GM21367 (cell line): ENCODE measurements at regions not wholly inside any gene's neighbourhood (a gene's known extent, or its start where the extent isn't known, plus 50 kb on each side); places are given as distances from the start of the nearest gene placed in this dataset.

Source experiments
- ATAC-seq: cut with Tn5 transposase; IDR thresholded peaks from one replicate; pipeline ENCODE4 v1.9.1; 2021; ENCODE audit not compliant: unreplicated experiment

GRCh38 chr2:195500879-195501278 lies 156.1 kb upstream of the SLC39A10 start:
- no peak for ATAC-seq

DNA sequence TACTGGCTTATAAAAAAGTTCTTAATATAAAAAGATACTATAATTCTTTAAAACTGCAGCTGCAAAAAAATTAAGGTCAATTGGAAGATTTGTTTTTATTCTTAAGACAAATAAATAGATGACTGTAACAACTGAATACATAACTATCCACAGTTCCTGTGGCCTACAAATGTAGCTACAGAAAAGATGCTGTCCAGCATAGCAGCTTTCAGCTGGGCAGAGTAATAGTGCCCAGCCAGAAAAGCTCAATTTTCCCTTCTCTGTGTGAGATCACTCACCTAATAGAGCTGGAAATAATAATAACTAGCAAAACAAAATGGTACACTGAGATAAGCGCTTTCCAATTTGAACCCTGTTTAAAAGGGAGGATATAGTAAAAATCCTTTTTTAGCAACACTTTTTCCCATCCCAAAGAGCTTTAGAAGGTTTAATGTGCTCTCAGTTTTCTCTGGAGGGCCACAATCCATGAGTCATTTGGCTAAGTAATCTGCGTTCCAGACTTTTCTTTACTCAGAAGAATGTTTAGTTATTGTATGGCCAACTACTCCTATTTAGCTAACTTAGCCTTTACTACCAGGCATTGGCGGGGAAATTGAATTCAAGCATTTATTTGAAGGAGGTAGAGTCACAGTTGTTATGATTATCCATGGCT lies 158.1 kb upstream of the SLC39A10 start:
- ATAC-seq, result no peak

GRCh38 chr2:195498176-195498575 lies 158.8 kb upstream of the SLC39A10 start:
- ATAC-seq, result peak; percentile 66

GRCh38 chr2:195496991-195497390 lies 160.0 kb upstream of the SLC39A10 start:
- no peak for ATAC-seq

- ATAC-seq, result no peak
These were observed 161.1 kb upstream of the SLC39A10 start for GRCh38 chr2:195495966-195496365.

GRCh38 chr2:195495351-195495750 lies 161.7 kb upstream of the SLC39A10 start:
- no peak for ATAC-seq

GRCh38 chr2:195494451-195494850 lies 162.6 kb upstream of the SLC39A10 start:
- ATAC-seq, result no peak

GRCh38 chr2:195493416-195493815 lies 163.6 kb upstream of the SLC39A10 start:
- no peak for ATAC-seq

DNA sequence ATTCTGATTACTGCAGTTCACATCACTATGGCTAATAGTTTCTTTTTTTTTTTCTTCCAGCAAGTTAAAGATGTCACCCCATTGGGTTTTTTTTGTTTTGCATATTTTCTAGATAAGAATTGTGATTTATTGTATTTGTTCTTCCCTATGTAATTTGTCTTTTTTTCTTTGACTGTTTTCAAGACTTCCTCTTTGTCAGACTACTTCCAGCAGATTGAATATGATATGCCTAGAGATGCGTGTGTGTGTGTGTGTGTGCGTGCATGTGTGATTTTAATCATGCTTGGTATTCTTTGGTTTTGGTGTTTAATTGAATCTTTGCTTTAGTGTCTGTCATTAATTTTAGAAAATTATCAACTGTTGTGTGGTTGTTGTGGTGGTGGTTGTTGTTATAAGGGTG lies 166.7 kb upstream of the SLC39A10 start:
- no peak for ATAC-seq

GRCh38 chr2:195489101-195489500 lies 167.9 kb upstream of the SLC39A10 start:
- ATAC-seq, result no peak

DNA sequence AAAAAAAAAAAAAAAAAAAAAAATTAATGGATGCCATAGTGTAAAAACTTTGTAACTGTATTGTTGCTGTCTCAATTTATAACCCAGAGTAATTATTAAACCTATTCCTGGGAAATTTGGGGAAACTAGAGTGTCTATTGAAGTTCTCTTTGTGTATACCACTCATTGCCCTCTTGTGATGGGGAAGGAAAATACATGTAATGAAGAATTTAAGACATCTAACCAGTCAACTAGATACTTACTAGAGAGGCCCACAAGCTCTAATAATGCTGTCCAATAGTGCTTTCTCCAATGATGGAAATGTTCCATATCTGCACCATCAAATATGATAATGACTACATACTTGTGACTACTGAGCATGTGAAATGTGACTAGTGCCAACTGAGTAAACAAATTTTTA lies 168.5 kb upstream of the SLC39A10 start:
- ATAC-seq, result no peak

DNA sequence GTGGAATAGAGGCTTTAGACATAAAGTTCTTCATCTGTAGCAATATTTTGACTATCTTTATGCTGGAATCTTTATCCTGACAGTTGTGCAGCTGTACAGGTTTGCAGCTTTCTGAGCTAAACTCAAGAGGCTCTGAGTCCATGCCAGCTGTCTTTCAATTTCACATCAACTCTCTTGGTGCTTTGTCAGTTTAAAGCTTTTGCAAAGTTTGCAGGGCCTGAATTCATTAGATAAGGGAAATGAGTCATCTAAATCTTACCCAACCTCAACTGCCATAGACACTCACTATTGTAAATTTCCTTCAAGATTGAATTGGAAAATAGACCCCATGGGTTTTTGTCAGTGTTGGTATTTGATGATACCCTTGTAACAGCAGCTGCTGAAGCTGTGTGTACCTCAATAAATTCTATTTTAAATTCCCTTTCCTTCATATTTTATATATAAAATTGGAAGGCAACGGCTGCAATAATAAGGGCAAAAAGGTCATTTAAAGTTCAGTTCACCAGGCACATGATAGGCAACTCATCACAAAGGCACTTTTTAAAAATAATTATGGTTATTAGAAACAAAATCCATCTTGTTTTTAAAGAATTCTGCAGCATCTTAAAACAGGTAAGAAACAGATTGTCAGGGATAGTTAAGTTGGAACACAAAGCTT lies 169.9 kb upstream of the SLC39A10 start:
- peak; percentile 91 for ATAC-seq

DNA sequence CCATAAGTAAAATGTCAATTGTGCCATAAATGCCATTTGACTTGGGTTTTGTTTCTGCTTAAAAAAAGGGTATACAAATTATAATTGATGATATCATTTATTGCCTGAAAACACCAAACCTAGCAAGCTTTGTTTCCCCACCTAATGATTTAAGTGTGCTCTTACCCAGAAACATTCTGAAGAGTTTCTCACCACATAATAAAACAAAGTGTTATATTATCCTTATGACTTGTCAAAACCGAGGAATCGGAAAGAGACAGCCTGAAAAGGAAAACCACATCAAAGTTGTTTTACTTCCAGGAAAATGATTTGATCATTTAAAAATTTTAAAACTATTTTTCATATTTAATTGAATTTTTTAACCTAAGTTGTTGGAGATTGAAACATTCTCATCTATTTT lies 170.5 kb upstream of the SLC39A10 start:
- ATAC-seq, result no peak

- ATAC-seq, result no peak
These were observed 175.0 kb upstream of the SLC39A10 start for GRCh38 chr2:195482010-195482409.

DNA sequence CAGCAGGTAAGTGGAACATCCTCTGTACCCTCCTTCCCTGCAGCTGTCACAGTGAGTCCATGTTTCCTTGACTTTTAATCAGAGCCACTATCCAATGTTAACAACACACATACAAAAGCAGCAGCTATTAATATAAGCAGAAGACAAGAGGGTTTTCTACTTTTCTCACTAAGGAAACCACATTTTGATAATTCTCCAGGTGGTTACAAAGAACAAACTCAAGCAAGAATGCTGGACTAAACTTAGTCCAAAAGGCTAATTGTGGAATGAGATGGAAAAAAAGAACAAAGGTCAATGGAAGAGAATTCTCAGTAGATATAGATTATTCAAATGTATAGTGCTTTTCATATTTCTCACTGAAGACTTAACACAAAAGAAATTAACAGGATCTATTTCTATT lies 176.9 kb upstream of the SLC39A10 start:
- ATAC-seq, result no peak

GRCh38 chr2:195479407-195479806 lies 177.6 kb upstream of the SLC39A10 start:
- no peak for ATAC-seq

GRCh38 chr2:195477996-195478382 lies 179.0 kb upstream of the SLC39A10 start:
- no peak for ATAC-seq

DNA sequence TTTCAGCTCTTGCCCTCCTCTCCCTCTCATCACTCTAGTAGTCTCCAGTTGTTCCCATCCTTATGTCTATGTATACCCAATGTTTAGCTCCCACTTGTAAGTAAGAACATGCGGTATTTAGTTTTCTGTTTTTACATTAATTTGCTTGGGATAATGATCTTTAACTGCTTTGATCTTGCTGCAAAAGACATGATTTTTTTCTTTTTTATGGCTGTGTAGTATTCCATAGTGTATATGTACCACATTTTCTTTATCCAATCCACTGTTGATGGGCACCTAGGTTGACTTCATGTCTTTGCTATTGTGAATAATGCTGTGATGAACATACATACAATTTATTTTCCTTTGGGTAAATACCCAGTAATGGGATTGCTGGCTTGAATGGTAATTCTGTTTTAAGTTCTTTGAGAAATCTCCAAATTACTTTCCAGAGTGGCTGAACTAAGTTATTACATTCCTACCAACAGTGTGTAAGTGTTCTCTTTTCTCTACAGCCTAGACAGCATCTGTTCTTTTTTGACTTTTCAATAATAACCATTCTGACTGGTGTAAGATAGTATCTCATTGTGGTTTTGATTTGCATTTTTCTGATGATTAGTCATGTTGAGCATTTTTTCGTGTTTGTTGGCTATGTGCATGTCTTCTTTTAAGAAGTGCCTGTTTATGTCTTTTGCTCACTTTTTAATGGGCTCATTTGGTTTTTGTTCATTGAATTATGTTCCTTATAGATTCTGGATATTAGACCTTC lies 179.6 kb upstream of the SLC39A10 start:
- ATAC-seq, result no peak

DNA sequence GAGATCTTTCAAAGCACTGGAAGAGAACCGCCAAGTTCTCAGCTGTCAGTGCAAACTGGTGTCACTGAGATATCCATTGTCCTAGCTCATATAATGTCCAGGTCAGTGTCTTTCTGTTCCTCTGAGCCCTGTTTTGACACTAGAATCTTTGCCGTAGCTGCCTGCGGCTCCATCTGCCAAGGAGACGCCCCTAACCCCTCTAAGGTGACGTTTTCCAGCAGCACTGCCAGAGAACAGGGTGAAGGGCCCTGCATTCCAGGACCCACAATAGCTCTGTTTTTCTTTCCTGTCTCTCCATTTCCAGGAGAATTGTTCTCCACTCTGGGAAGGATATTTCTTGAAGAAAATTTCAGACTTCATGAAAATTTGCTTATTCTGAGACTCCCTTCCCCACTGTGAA lies 181.7 kb upstream of the SLC39A10 start:
- no peak for ATAC-seq

GRCh38 chr2:195473862-195474261 lies 183.2 kb upstream of the SLC39A10 start:
- no peak for ATAC-seq

GRCh38 chr2:195472501-195473234 lies 184.4 kb upstream of the SLC39A10 start:
- no peak for ATAC-seq

DNA sequence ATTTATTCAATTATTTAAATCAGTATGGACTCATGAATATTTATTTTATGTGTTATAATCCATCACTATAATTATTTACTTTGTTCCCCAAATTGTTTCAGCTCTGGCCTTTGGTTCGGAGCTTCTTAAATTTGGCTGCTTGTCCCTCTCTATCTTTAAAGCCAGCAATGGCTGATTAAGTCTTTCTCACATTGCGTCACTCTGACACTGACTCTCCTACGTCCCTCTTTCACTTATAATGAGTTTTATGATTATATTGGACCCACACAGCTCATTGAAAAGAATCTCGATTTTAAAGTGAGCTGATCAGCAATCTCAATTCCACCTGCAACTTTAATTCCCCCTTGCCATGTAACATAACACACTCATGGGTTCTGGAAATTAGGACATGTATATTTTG lies 185.2 kb upstream of the SLC39A10 start:
- no peak for ATAC-seq
